Activated CD4-positive, alpha-beta memory T cell treated with anti-CD3 and anti-CD28 coated beads, Interleukin-2, amount 10 ng/mL, durations not matched to agents 7 days and 5 days (primary cell): ENCODE measurements at regions not wholly inside any gene's neighbourhood (a gene's known extent, or its start where the extent isn't known, plus 50 kb on each side); places are given as distances from the start of the nearest gene placed in this dataset.

Experiments used
- CTCF ChIA-PET: fragments of 350-600 bp; sonication (Branson Sonifier 250); formaldehyde crosslinking; loops from one replicate; lab custom pipeline; 2021; ENCODE audit warnings: antibody characterized with exemption, inconsistent platforms; lab: Charles Lee
- POLR2A ChIA-PET: fragments of 350-600 bp; sonication (Branson Sonifier 250); formaldehyde crosslinking; loops from one replicate; lab custom pipeline; 2021; ENCODE audit warnings: antibody characterized with exemption; lab: Charles Lee
- DNase-seq: peaks from one replicate; pipeline ENCODE4 v3.0.0-alpha.2; 2020
- H3K27ac Mint-ChIP-seq: one replicate; pipeline ENCODE4 v1.8.0; 2021; ENCODE audit warnings: mild to moderate bottlenecking, mixed read lengths
- H3K27me3 Mint-ChIP-seq: one replicate; pipeline ENCODE4 v1.8.0; 2021; ENCODE audit warnings: mixed read lengths
- H3K36me3 Mint-ChIP-seq: one replicate; pipeline ENCODE4 v1.8.0; 2021; ENCODE audit warnings: low read depth, mixed read lengths
- H3K4me1 Mint-ChIP-seq: one replicate; pipeline ENCODE4 v1.8.0; 2021; ENCODE audit warnings: mixed read lengths
- H3K4me3 Mint-ChIP-seq: one replicate; pipeline ENCODE4 v1.8.0; 2021; ENCODE audit warnings: mild to moderate bottlenecking, mixed read lengths
- H3K9me3 Mint-ChIP-seq: one replicate; pipeline ENCODE4 v1.8.0; 2021; ENCODE audit warnings: mixed read lengths

- ChIA-PET CTCF (interaction anchor here (1.2 to 1.7 kb wide), 3 partner anchors 11 to 430 kb away, joined by 3 read pairs; partner anchors contain the start of gene TRIB2), POLR2A (interaction anchor here (1.3 kb wide), 1 partner anchor 15 kb away, joined by 3 read pairs; no protein-coding TSS in a partner anchor)
- Mint-ChIP-seq H3K9me3 (peaks cover 7% of the 10 kb centered on the region), H3K4me3 (no peak overlapping the region), H3K27ac (no peak overlapping the region), H3K36me3 (peaks cover 9% of the 10 kb centered on the region), H3K4me1 (peaks cover 34% of the 10 kb centered on the region), H3K27me3 (peaks cover 19% of the 10 kb centered on the region)
- DNase-seq, result no peak
These were observed 430.4 kb upstream of the TRIB2 start for GRCh38 chr2:12286347-12286746.

- Mint-ChIP-seq H3K4me3 (no peak overlapping the region), H3K36me3 (peaks cover 16% of the 10 kb centered on the region), H3K9me3 (peaks cover 7% of the 10 kb centered on the region), H3K27me3 (peaks cover 19% of the 10 kb centered on the region), H3K4me1 (peaks cover 42% of the 10 kb centered on the region), H3K27ac (no peak overlapping the region)
- ChIA-PET CTCF (interaction anchor here (1.2 to 1.7 kb wide), 3 partner anchors 10 to 429 kb away, joined by 3 to 4 read pairs (median 3); partner anchors contain the start of gene TRIB2), POLR2A (interaction anchor here (1.3 kb wide), 1 partner anchor 16 kb away, joined by 3 read pairs; no protein-coding TSS in a partner anchor)
- DNase-seq, result no peak
These were observed 429.4 kb upstream of the TRIB2 start for GRCh38 chr2:12287220-12287751.

GRCh38 chr2:12288048-12288447, 428.7 kb upstream of the TRIB2 start:
- Mint-ChIP-seq H3K27ac (no peak overlapping the region), H3K4me1 (peaks cover 45% of the 10 kb centered on the region), H3K36me3 (peaks cover 19% of the 10 kb centered on the region), H3K27me3 (peaks cover 19% of the 10 kb centered on the region), H3K9me3 (peaks cover 9% of the 10 kb centered on the region), H3K4me3 (no peak overlapping the region)
- no peak for DNase-seq
- CTCF ChIA-PET, result interaction anchor here (1.1 to 1.5 kb wide), 2 partner anchors 427 to 428 kb away, joined by 3 to 4 read pairs; partner anchors contain the start of gene TRIB2
- POLR2A ChIA-PET, result interaction anchor here (0.8 kb wide), 1 partner anchor 44 kb away, joined by 3 read pairs; no protein-coding TSS in a partner anchor

GRCh38 chr2:12289120-12289802, 427.5 kb upstream of the TRIB2 start:
- no peak overlapping the region for H3K4me3 Mint-ChIP-seq
- POLR2A ChIA-PET, result no interaction called here
- no peak for DNase-seq
- H3K27me3 Mint-ChIP-seq, result peaks cover 14% of the 10 kb centered on the region
- H3K9me3 Mint-ChIP-seq, result peaks cover 9% of the 10 kb centered on the region
- CTCF ChIA-PET, result no interaction called here
- H3K27ac Mint-ChIP-seq, result no peak overlapping the region
- H3K36me3 Mint-ChIP-seq, result peaks cover 25% of the 10 kb centered on the region
- H3K4me1 Mint-ChIP-seq, result peaks cover 49% of the 10 kb centered on the region

GRCh38 chr2:12291303-12291702, 425.4 kb upstream of the TRIB2 start:
- DNase-seq, result no peak
- ChIA-PET CTCF (interaction anchor here (1.8 kb wide), 1 partner anchor 20 kb away, joined by 3 read pairs; no protein-coding TSS in a partner anchor), POLR2A (no interaction called here)
- peaks cover 65% of the 10 kb centered on the region for H3K4me1 Mint-ChIP-seq
- no peak overlapping the region for H3K27ac Mint-ChIP-seq
- H3K9me3 Mint-ChIP-seq, result peaks cover 9% of the 10 kb centered on the region
- H3K4me3 Mint-ChIP-seq, result no peak overlapping the region
- H3K36me3 Mint-ChIP-seq, result peaks cover 31% of the 10 kb centered on the region
- H3K27me3 Mint-ChIP-seq, result peaks cover 9% of the 10 kb centered on the region

- peaks cover 55% of the 10 kb centered on the region for H3K4me1 Mint-ChIP-seq
- H3K36me3 Mint-ChIP-seq, result peaks cover 37% of the 10 kb centered on the region
- no peak overlapping the region for H3K4me3 Mint-ChIP-seq
- ChIA-PET POLR2A (interaction anchor here (0.7 to 2.4 kb wide), 8 partner anchors 8 to 424 kb away, joined by 3 to 14 read pairs (median 4); partner anchors contain the start of gene TRIB2), CTCF (interaction anchor here (1.5 kb wide), 1 partner anchor 422 kb away, joined by 6 read pairs; the partner anchor contains the start of gene TRIB2)
- no peak for DNase-seq
- peak overlapping the region; percentile 79 for H3K27ac Mint-ChIP-seq
- peaks cover 15% of the 10 kb centered on the region for H3K27me3 Mint-ChIP-seq
- H3K9me3 Mint-ChIP-seq, result peaks cover 13% of the 10 kb centered on the region
These were observed 422.9 kb upstream of the TRIB2 start for GRCh38 chr2:12293874-12294273.

- peaks cover 32% of the 10 kb centered on the region for H3K36me3 Mint-ChIP-seq
- H3K4me3 Mint-ChIP-seq, result no peak overlapping the region
- peaks cover 9% of the 10 kb centered on the region for H3K9me3 Mint-ChIP-seq
- POLR2A ChIA-PET, result interaction anchor here (2.4 kb wide), 1 partner anchor 420 kb away, joined by 14 read pairs; the partner anchor contains the start of gene TRIB2
- peaks cover 9% of the 10 kb centered on the region for H3K27me3 Mint-ChIP-seq
- no peak for DNase-seq
- H3K27ac Mint-ChIP-seq, result peak overlapping the region; percentile 21
- CTCF ChIA-PET, result interaction anchor here (1.2 to 1.6 kb wide), 2 partner anchors 9 to 208 kb away, joined by 3 read pairs; no protein-coding TSS in a partner anchor
- peaks cover 53% of the 10 kb centered on the region for H3K4me1 Mint-ChIP-seq
These were observed 420.7 kb upstream of the TRIB2 start for GRCh38 chr2:12295856-12296519.

GRCh38 chr2:12296915-12297314, 419.8 kb upstream of the TRIB2 start:
- Mint-ChIP-seq H3K4me1 (peaks cover 50% of the 10 kb centered on the region), H3K27ac (no peak overlapping the region), H3K4me3 (no peak overlapping the region), H3K36me3 (peaks cover 22% of the 10 kb centered on the region), H3K27me3 (peaks cover 6% of the 10 kb centered on the region), H3K9me3 (peaks cover 7% of the 10 kb centered on the region)
- ChIA-PET CTCF (interaction anchor here (1.6 kb wide), 1 partner anchor 10 kb away, joined by 3 read pairs; no protein-coding TSS in a partner anchor), POLR2A (no interaction called here)
- DNase-seq, result no peak

GRCh38 chr2:12298352-12298751, 418.4 kb upstream of the TRIB2 start:
- Mint-ChIP-seq H3K4me3 (no peak overlapping the region), H3K27me3 (peaks cover 6% of the 10 kb centered on the region), H3K9me3 (peaks cover 6% of the 10 kb centered on the region), H3K4me1 (peaks cover 56% of the 10 kb centered on the region), H3K27ac (no peak overlapping the region), H3K36me3 (peaks cover 16% of the 10 kb centered on the region)
- ChIA-PET POLR2A (no interaction called here), CTCF (no interaction called here)
- no peak for DNase-seq

- H3K4me3 Mint-ChIP-seq, result no peak overlapping the region
- POLR2A ChIA-PET, result no interaction called here
- H3K4me1 Mint-ChIP-seq, result peaks cover 54% of the 10 kb centered on the region
- H3K9me3 Mint-ChIP-seq, result peaks cover 6% of the 10 kb centered on the region
- H3K27me3 Mint-ChIP-seq, result peaks cover 8% of the 10 kb centered on the region
- H3K27ac Mint-ChIP-seq, result no peak overlapping the region
- no peak for DNase-seq
- peaks cover 12% of the 10 kb centered on the region for H3K36me3 Mint-ChIP-seq
- CTCF ChIA-PET, result no interaction called here
These were observed 417.3 kb upstream of the TRIB2 start for GRCh38 chr2:12299431-12299830.

GRCh38 chr2:12300019-12300602, 416.6 kb upstream of the TRIB2 start:
- Mint-ChIP-seq H3K9me3 (peaks cover 6% of the 10 kb centered on the region), H3K4me1 (peaks cover 48% of the 10 kb centered on the region)

GRCh38 chr2:12300927-12301326, 415.8 kb upstream of the TRIB2 start:
- ChIA-PET CTCF (no interaction called here), POLR2A (no interaction called here)
- DNase-seq, result no peak
- Mint-ChIP-seq H3K27ac (no peak overlapping the region), H3K9me3 (peaks cover 6% of the 10 kb centered on the region), H3K4me3 (no peak overlapping the region), H3K4me1 (peaks cover 40% of the 10 kb centered on the region), H3K36me3 (peaks cover 6% of the 10 kb centered on the region), H3K27me3 (peaks cover 8% of the 10 kb centered on the region)

More at GRCh38 chr2:12300019-12300602, 416.6 kb upstream of the TRIB2 start:
- Mint-ChIP-seq H3K4me3 (no peak overlapping the region), H3K27me3 (peaks cover 8% of the 10 kb centered on the region), H3K27ac (no peak overlapping the region), H3K36me3 (peaks cover 9% of the 10 kb centered on the region)
- CTCF ChIA-PET, result no interaction called here
- no peak for DNase-seq
- POLR2A ChIA-PET, result no interaction called here
